Breast epithelium (tissue), 4 donors: ENCODE measurements at regions not wholly inside any gene's neighbourhood (a gene's known extent, or its start where the extent isn't known, plus 50 kb on each side); places are given as distances from the start of the nearest gene placed in this dataset.

Experiments
- DNase-seq, 2 donors: peaks; one replicate each; pipeline ENCODE4 v3.0.0-alpha.2; 2019; ENCODE audit warnings: low spot score in 2 of 2
- H3K27ac ChIP-seq, 2 donors: fragments of 200-600 bp; sonication (generic) in 1 of 2; one replicate each; pipeline ENCODE4 v1.5.1; 2016 to 2019; ENCODE audit warnings: mild to moderate bottlenecking in 1 of 2
- H3K27me3 ChIP-seq, 2 donors: fragments of 200-600 bp; sonication (generic) in 1 of 2; one replicate each; pipeline versions ENCODE4 v1.5.1 to v1.6.0; 2017 to 2019; ENCODE audit warnings: control low read depth in 1 of 2, mild to moderate bottlenecking in 1 of 2
- H3K36me3 ChIP-seq: fragments of 200-600 bp; one replicate; pipeline ENCODE4 v1.5.1; 2019
- H3K4me1 ChIP-seq, 2 donors: fragments of 200-600 bp; sonication (generic); one replicate each; pipeline ENCODE4 v1.5.1; 2016 to 2019; ENCODE audit warnings: control low read depth in 1 of 2
- H3K4me3 ChIP-seq, 3 donors: fragments of 200-600 bp; sonication (generic); 1 replicate in 2 of 3; 2 replicates in 1 of 3; pipeline ENCODE4 v1.5.1; 2016 to 2019; ENCODE audit warnings: mild to moderate bottlenecking in 3 of 3, moderate library complexity in 2 of 3
- H3K9me3 ChIP-seq, 2 donors: fragments of 200-600 bp; sonication (generic) in 1 of 2; one replicate each; pipeline ENCODE4 v1.5.1; 2016 to 2019; ENCODE audit warnings: control low read depth in 1 of 2
- POLR2A ChIP-seq: fragments of 450-650 bp; IDR thresholded peaks from one replicate; pipeline ENCODE4 v1.6.1; 2016; ENCODE audit warnings: antibody characterized with exemption, mild to moderate bottlenecking, moderate library complexity
- POLR2AphosphoS5 ChIP-seq, 3 donors: sonication (generic); formaldehyde crosslinking; IDR thresholded peaks; one replicate each; pipeline ENCODE4 v1.6.1; 2017; ENCODE audit warnings: antibody characterized with exemption in 3 of 3
- intact Hi-C: fragments of 100-400 bp; cut with DNase I; formaldehyde crosslinking; loops from one replicate; pipeline ENCODE4 v1.15.1; 2023; ENCODE audit warnings: low total_unique reads
- TF ChIP-seq, protein P1 (sequence below), 3 donors: fragments of 450-650 bp; IDR thresholded peaks; one replicate each; pipeline ENCODE4 v1.5.1; 2016 to 2017; ENCODE audit warnings: antibody characterized with exemption in 3 of 3, mild to moderate bottlenecking in 3 of 3, moderate library complexity in 3 of 3

GRCh38 chr9:80387828-80388227 is 816.1 kb downstream of the TLE4 start:
- no peak overlapping the region for H3K4me3 ChIP-seq
- no peak overlapping the region for H3K27ac ChIP-seq
- no peaks in the 10 kb centered on the region for H3K4me1 ChIP-seq
- H3K9me3 ChIP-seq, result no peaks in the 10 kb centered on the region
- no peaks in the 10 kb centered on the region for H3K36me3 ChIP-seq
- no peak for DNase-seq
- TF ChIP-seq POLR2A (no peak), POLR2AphosphoS5 (IDR thresholded peaks at IDR 0.05) (no peak)
- TF ChIP-seq, protein P1, sequence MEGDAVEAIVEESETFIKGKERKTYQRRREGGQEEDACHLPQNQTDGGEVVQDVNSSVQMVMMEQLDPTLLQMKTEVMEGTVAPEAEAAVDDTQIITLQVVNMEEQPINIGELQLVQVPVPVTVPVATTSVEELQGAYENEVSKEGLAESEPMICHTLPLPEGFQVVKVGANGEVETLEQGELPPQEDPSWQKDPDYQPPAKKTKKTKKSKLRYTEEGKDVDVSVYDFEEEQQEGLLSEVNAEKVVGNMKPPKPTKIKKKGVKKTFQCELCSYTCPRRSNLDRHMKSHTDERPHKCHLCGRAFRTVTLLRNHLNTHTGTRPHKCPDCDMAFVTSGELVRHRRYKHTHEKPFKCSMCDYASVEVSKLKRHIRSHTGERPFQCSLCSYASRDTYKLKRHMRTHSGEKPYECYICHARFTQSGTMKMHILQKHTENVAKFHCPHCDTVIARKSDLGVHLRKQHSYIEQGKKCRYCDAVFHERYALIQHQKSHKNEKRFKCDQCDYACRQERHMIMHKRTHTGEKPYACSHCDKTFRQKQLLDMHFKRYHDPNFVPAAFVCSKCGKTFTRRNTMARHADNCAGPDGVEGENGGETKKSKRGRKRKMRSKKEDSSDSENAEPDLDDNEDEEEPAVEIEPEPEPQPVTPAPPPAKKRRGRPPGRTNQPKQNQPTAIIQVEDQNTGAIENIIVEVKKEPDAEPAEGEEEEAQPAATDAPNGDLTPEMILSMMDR (IDR thresholded peaks at IDR 0.05), result no peak
- H3K27me3 ChIP-seq, result no peaks in the 10 kb centered on the region
- intact Hi-C loops, result no loop called here

DNA sequence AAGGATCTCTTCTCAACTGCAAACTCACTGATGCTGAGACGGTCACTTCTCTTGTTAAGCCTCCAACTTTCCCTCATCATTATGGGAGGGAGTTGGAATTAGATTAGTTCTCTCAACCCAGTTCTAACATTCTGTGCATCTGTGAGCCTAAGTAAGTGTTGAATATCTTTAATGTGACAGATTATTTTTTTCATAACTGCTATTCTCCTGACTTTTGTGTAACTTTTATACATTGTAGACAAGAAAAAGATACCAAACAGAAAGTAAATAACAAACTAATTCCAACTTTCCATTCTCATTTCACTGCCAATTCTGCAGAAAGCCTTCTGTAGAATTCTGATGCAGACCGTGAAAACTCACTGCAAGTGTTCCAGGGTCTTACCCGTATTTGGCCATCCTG is 813.5 kb downstream of the TLE4 start:
- Histone ChIP-seq H3K27me3 (no peaks in the 10 kb centered on the region), H3K9me3 (no peaks in the 10 kb centered on the region), H3K4me3 (no peak overlapping the region), H3K36me3 (no peaks in the 10 kb centered on the region), H3K27ac (no peak overlapping the region), H3K4me1 (no peaks in the 10 kb centered on the region)
- no peak for DNase-seq
- TF ChIP-seq POLR2AphosphoS5 (IDR thresholded peaks at IDR 0.05) (no peak), POLR2A (no peak)
- TF ChIP-seq, protein P1 (IDR thresholded peaks at IDR 0.05), result no peak
- intact Hi-C loops, result no loop called here

- intact Hi-C loops, result no loop called here
- no peak overlapping the region for H3K4me3 ChIP-seq
- DNase-seq, result no peak
- no peaks in the 10 kb centered on the region for H3K36me3 ChIP-seq
- H3K27ac ChIP-seq, result no peak overlapping the region
- H3K9me3 ChIP-seq, result no peaks in the 10 kb centered on the region
- TF ChIP-seq POLR2A, result no peak
- TF ChIP-seq POLR2AphosphoS5 (IDR thresholded peaks at IDR 0.05), result no peak
- TF ChIP-seq, protein P1 (IDR thresholded peaks at IDR 0.05), result no peak
- no peaks in the 10 kb centered on the region for H3K27me3 ChIP-seq
- no peaks in the 10 kb centered on the region for H3K4me1 ChIP-seq
Measured at GRCh38 chr9:80383331-80383730, 811.6 kb downstream of the TLE4 start.

DNA sequence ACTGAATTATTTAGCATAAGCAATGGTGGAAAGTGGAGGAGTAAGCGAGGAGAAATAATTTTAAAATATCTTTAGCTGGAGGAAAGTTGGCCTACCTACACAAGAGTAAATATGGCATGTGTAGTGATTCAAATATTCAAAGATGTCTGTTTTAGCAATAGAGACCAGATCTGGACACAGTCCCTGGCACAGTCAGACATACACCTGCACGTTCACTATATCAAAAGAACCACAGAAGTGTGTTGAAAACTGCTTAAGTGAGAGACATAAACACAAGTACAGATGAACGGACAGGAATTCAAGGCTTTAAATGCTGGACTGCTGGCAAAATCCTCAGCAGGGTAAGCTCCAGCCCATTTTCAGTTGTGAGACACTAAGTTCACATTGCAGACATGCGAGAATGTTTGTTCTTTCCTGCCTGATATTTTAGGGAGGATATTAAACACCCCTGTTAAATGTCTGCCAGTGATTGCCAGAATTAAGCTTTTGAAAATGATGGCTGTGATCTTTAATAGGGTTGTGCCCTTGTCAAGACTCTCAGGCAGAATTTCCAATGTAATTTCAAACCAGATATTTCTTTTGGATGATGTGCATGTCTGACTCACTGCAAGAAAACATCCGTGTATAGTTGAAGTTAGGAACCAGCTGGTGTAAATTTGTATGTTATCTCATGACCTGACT is 810.6 kb downstream of the TLE4 start:
- intact Hi-C loops, result no loop called here
- TF ChIP-seq POLR2A, result no peak
- TF ChIP-seq POLR2AphosphoS5 (IDR thresholded peaks at IDR 0.05), result no peak
- TF ChIP-seq, protein P1 (IDR thresholded peaks at IDR 0.05), result no peak
- no peak overlapping the region for H3K27ac ChIP-seq

DNA sequence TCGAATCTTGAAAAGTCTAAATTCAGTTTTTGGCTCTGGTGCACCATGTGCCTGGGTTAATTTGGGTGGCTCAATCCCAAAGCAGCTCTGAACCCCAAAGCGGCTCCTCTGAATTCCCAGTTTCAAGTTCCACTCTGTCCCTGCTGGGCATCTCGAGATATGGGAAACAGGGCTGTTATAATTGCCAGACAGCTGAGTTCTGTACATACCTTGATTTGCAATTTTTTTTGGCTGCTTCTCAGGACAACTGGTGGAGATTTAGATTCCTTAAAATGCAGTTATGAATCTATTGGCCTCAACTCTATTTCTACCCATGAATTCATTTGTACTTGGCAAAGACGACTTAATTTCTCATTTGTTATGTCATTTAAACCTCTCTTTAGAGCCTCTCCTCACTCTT is 808.5 kb downstream of the TLE4 start:
- Histone ChIP-seq H3K27me3 (no peaks in the 10 kb centered on the region), H3K4me1 (no peaks in the 10 kb centered on the region), H3K9me3 (no peaks in the 10 kb centered on the region), H3K27ac (no peak overlapping the region), H3K36me3 (no peaks in the 10 kb centered on the region), H3K4me3 (no peak overlapping the region)
- intact Hi-C loops, result no loop called here
- DNase-seq, result no peak
- TF ChIP-seq POLR2AphosphoS5 (IDR thresholded peaks at IDR 0.05) (no peak), POLR2A (no peak)
- TF ChIP-seq, protein P1 (IDR thresholded peaks at IDR 0.05), result no peak

More for the DNA sequence above, 810.6 kb downstream of the TLE4 start:
- Histone ChIP-seq H3K9me3 (no peaks in the 10 kb centered on the region), H3K27me3 (no peaks in the 10 kb centered on the region), H3K36me3 (no peaks in the 10 kb centered on the region), H3K4me3 (no peak overlapping the region), H3K4me1 (no peaks in the 10 kb centered on the region)
- DNase-seq, result no peak
